ENCODE measurements at regions not wholly inside any gene's neighbourhood (a gene's known extent, or its start where the extent isn't known, plus 50 kb on each side); places are given as distances from the start of the nearest gene placed in this dataset.

DNA sequence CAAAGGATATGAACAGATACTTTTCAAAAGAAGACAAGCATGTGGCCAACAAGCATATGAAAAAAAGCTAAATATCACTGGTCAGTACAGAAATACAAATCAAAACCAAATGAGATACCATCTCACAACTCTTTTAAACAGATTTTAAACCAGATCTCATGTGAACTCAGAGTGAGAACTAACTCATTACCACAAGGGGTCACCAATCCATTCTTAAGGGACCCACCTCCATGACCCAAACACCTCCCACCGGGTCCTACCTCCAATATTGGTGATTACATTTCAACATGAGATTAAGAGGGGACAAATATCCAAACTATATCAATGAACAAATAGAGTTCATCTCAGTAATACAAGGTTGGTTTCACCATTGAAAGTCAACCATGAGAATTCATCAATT, 319.8 kb upstream of the GULP1 start:
- TF ChIP-seq PPARA (CRISPR knock-in tag; IDR thresholded peaks at IDR 0.05; ENCODE audit: borderline replicate concordance), result no peak
- TF ChIP-seq GLIS3 (CRISPR knock-in tag; IDR thresholded peaks at IDR 0.05), result no peak
- no peak for TF ChIP-seq BACH2 (CRISPR knock-in tag; IDR thresholded peaks at IDR 0.05; ENCODE audit: borderline replicate concordance)
- no peak for TF ChIP-seq ARNTL (CRISPR knock-in tag; IDR thresholded peaks at IDR 0.05; ENCODE audit: borderline replicate concordance, low read depth)
- TF ChIP-seq, protein P1, sequence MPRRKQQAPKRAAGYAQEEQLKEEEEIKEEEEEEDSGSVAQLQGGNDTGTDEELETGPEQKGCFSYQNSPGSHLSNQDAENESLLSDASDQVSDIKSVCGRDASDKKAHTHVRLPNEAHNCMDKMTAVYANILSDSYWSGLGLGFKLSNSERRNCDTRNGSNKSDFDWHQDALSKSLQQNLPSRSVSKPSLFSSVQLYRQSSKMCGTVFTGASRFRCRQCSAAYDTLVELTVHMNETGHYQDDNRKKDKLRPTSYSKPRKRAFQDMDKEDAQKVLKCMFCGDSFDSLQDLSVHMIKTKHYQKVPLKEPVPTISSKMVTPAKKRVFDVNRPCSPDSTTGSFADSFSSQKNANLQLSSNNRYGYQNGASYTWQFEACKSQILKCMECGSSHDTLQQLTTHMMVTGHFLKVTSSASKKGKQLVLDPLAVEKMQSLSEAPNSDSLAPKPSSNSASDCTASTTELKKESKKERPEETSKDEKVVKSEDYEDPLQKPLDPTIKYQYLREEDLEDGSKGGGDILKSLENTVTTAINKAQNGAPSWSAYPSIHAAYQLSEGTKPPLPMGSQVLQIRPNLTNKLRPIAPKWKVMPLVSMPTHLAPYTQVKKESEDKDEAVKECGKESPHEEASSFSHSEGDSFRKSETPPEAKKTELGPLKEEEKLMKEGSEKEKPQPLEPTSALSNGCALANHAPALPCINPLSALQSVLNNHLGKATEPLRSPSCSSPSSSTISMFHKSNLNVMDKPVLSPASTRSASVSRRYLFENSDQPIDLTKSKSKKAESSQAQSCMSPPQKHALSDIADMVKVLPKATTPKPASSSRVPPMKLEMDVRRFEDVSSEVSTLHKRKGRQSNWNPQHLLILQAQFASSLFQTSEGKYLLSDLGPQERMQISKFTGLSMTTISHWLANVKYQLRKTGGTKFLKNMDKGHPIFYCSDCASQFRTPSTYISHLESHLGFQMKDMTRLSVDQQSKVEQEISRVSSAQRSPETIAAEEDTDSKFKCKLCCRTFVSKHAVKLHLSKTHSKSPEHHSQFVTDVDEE (CRISPR knock-in tag; IDR thresholded peaks at IDR 0.05), result no peak
- TF ChIP-seq OSR1 (CRISPR knock-in tag; IDR thresholded peaks at IDR 0.05), result no peak
- TF ChIP-seq, protein P2, sequence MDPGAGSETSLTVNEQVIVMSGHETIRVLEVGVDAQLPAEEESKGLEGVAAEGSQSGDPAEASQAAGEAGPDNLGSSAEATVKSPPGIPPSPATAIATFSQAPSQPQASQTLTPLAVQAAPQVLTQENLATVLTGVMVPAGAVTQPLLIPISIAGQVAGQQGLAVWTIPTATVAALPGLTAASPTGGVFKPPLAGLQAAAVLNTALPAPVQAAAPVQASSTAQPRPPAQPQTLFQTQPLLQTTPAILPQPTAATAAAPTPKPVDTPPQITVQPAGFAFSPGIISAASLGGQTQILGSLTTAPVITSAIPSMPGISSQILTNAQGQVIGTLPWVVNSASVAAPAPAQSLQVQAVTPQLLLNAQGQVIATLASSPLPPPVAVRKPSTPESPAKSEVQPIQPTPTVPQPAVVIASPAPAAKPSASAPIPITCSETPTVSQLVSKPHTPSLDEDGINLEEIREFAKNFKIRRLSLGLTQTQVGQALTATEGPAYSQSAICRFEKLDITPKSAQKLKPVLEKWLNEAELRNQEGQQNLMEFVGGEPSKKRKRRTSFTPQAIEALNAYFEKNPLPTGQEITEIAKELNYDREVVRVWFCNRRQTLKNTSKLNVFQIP (CRISPR knock-in tag; IDR thresholded peaks at IDR 0.05; ENCODE audit: borderline replicate concordance, low read depth), result no peak
- no peak for TF ChIP-seq CSDC2 (CRISPR knock-in tag; IDR thresholded peaks at IDR 0.05)
- TF ChIP-seq, protein P3, sequence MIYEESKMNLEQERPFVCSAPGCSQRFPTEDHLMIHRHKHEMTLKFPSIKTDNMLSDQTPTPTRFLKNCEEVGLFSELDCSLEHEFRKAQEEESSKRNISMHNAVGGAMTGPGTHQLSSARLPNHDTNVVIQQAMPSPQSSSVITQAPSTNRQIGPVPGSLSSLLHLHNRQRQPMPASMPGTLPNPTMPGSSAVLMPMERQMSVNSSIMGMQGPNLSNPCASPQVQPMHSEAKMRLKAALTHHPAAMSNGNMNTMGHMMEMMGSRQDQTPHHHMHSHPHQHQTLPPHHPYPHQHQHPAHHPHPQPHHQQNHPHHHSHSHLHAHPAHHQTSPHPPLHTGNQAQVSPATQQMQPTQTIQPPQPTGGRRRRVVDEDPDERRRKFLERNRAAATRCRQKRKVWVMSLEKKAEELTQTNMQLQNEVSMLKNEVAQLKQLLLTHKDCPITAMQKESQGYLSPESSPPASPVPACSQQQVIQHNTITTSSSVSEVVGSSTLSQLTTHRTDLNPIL (CRISPR knock-in tag; IDR thresholded peaks at IDR 0.05; ENCODE audit: low read depth), result no peak
- TF ChIP-seq, protein P4, sequence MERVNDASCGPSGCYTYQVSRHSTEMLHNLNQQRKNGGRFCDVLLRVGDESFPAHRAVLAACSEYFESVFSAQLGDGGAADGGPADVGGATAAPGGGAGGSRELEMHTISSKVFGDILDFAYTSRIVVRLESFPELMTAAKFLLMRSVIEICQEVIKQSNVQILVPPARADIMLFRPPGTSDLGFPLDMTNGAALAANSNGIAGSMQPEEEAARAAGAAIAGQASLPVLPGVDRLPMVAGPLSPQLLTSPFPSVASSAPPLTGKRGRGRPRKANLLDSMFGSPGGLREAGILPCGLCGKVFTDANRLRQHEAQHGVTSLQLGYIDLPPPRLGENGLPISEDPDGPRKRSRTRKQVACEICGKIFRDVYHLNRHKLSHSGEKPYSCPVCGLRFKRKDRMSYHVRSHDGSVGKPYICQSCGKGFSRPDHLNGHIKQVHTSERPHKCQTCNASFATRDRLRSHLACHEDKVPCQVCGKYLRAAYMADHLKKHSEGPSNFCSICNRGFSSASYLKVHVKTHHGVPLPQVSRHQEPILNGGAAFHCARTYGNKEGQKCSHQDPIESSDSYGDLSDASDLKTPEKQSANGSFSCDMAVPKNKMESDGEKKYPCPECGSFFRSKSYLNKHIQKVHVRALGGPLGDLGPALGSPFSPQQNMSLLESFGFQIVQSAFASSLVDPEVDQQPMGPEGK (CRISPR knock-in tag; IDR thresholded peaks at IDR 0.05; ENCODE audit: borderline replicate concordance), result no peak
- TF ChIP-seq ISL1 (CRISPR knock-in tag; IDR thresholded peaks at IDR 0.05), result no peak
- no peak for TF ChIP-seq TCF4 (CRISPR knock-in tag; IDR thresholded peaks at IDR 0.05; ENCODE audit: borderline replicate concordance)
- no peak for TF ChIP-seq SNAI2 (CRISPR knock-in tag; IDR thresholded peaks at IDR 0.05)
- no peak for TF ChIP-seq ZNF8 (CRISPR knock-in tag; IDR thresholded peaks at IDR 0.05)
- ATAC-seq, result no peak

DNA sequence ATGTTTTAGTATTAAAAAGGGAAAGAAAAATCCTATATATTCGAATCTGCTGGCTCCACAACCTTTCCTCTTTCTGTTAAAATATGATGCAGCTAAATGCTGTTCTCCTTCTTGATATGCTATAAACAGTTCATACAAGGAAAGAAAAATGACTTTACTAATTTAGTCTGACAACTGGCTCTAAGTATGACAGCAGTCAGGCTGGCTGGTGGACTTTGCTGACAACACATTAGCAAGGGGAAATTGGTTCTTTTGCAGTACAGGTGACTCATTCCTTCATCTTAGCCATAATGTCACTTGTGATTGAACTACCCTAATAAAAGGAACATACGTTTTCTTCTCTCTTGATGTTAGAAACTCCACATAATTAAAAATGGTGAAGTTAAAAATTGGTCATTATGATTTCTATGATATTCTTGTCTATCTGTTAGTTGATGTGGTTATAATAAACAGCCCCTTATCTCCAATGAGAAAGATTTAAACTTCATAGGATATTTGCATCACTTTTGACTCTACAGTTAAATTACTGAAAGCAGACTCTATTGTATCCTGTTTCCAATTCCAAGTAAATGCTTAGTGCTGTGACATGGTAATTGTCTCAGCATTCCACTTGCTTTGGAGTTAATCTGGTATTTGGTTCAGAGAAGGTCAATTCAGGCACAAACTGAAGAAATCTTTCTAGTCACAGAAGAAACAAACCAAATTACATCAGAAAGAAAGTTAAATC, 315.3 kb upstream of the GULP1 start:
- TF ChIP-seq CSDC2 (CRISPR knock-in tag; IDR thresholded peaks at IDR 0.05), result no peak
- TF ChIP-seq ESRRG (CRISPR knock-in tag; IDR thresholded peaks at IDR 0.05), result no peak
- no peak for TF ChIP-seq GLIS3 (CRISPR knock-in tag; IDR thresholded peaks at IDR 0.05)
- TF ChIP-seq ZNF565 (CRISPR knock-in tag; conservative IDR thresholded peaks at IDR 0.05; ENCODE audit: low read depth), result no peak
- TF ChIP-seq ZFP3 (CRISPR knock-in tag; IDR thresholded peaks at IDR 0.05), result no peak
- TF ChIP-seq SNAI2 (CRISPR knock-in tag; IDR thresholded peaks at IDR 0.05), result no peak
- TF ChIP-seq ZNF8 (CRISPR knock-in tag; IDR thresholded peaks at IDR 0.05), result no peak
- TF ChIP-seq, protein P5, sequence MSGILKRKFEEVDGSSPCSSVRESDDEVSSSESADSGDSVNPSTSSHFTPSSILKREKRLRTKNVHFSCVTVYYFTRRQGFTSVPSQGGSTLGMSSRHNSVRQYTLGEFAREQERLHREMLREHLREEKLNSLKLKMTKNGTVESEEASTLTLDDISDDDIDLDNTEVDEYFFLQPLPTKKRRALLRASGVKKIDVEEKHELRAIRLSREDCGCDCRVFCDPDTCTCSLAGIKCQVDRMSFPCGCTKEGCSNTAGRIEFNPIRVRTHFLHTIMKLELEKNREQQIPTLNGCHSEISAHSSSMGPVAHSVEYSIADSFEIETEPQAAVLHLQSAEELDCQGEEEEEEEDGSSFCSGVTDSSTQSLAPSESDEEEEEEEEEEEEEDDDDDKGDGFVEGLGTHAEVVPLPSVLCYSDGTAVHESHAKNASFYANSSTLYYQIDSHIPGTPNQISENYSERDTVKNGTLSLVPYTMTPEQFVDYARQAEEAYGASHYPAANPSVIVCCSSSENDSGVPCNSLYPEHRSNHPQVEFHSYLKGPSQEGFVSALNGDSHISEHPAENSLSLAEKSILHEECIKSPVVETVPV (CRISPR knock-in tag; IDR thresholded peaks at IDR 0.05), result no peak
- TF ChIP-seq, protein P3 (CRISPR knock-in tag; IDR thresholded peaks at IDR 0.05; ENCODE audit: low read depth), result no peak
- no peak for ATAC-seq

DNA sequence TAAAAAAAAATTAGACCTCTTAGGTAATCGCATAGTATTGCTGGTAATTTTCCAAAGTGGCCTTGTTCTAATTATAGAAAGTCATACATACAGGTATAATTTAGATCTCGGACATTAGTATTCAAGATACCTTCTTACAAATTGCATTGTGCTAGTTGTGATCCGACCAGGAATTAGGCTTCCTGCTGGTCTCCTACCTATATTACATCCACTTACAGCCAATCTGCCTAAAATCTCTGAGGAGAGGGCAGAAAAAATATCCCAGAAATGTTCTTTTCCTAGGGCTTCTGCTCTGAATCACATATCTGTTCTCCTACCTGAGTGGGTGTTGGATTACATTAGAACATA, 314.7 kb upstream of the GULP1 start:
- ATAC-seq, result no peak
- TF ChIP-seq OSR1 (CRISPR knock-in tag; IDR thresholded peaks at IDR 0.05) (no peak), ZNF70 (CRISPR knock-in tag; IDR thresholded peaks at IDR 0.05) (no peak), ISL1 (CRISPR knock-in tag; IDR thresholded peaks at IDR 0.05) (no peak), ZNF8 (CRISPR knock-in tag; IDR thresholded peaks at IDR 0.05) (no peak), ARNTL (CRISPR knock-in tag; IDR thresholded peaks at IDR 0.05; ENCODE audit: borderline replicate concordance, low read depth) (no peak), ZC3H10 (CRISPR knock-in tag; IDR thresholded peaks at IDR 0.05) (no peak), BACH2 (CRISPR knock-in tag; IDR thresholded peaks at IDR 0.05; ENCODE audit: borderline replicate concordance) (no peak), CSDC2 (CRISPR knock-in tag; IDR thresholded peaks at IDR 0.05) (no peak), RARB (CRISPR knock-in tag; IDR thresholded peaks at IDR 0.05) (no peak)
- TF ChIP-seq, protein P5 (CRISPR knock-in tag; IDR thresholded peaks at IDR 0.05), result no peak
- TF ChIP-seq, protein P4 (CRISPR knock-in tag; IDR thresholded peaks at IDR 0.05; ENCODE audit: borderline replicate concordance), result no peak

All from SK-N-SH treated with all-trans-retinoic acid at 6 μM for 48 hours (cell line).